Breast epithelium (tissue), 3 donors: ENCODE measurements at regions not wholly inside any gene's neighbourhood (a gene's known extent, or its start where the extent isn't known, plus 50 kb on each side); places are given as distances from the start of the nearest gene placed in this dataset.
"Not testable (repeated sequence)": the region's sequence is repeated elsewhere in the genome, so short reads cannot be mapped to it uniquely, and the experiment has no call there.

Experiments used
- POLR2A ChIP-seq: fragments of 450-650 bp; IDR thresholded peaks from one replicate; pipeline ENCODE4 v1.6.1; 2016; ENCODE audit warnings: antibody characterized with exemption, mild to moderate bottlenecking, moderate library complexity
- POLR2AphosphoS5 ChIP-seq, 3 donors: sonication (generic); formaldehyde crosslinking; IDR thresholded peaks; one replicate each; pipeline ENCODE4 v1.6.1; 2017; ENCODE audit warnings: antibody characterized with exemption in 3 of 3
- TF ChIP-seq, protein P1 (sequence below), 3 donors: fragments of 450-650 bp; IDR thresholded peaks; one replicate each; pipeline ENCODE4 v1.5.1; 2016 to 2017; ENCODE audit warnings: antibody characterized with exemption in 3 of 3, mild to moderate bottlenecking in 3 of 3, moderate library complexity in 3 of 3

DNA sequence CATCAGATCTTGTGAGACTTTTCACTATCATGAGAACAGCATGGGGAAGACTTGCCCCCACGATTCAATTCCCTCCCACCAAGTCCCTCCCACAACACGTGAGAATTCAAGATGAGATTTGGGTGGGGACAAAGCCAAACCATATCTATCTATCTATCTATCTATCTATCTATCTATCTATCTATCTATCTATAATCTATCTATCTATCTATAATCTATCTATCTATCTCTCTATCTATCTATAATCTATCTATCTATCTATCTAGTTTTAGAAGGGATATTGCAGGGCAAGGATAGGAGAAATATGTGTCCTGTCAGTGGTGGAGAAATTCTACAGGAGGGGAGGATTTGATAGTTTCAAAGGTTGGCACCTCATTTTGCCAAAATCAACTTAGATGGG lies 279.8 kb upstream of the PROK2 start:
- TF ChIP-seq, protein P1, sequence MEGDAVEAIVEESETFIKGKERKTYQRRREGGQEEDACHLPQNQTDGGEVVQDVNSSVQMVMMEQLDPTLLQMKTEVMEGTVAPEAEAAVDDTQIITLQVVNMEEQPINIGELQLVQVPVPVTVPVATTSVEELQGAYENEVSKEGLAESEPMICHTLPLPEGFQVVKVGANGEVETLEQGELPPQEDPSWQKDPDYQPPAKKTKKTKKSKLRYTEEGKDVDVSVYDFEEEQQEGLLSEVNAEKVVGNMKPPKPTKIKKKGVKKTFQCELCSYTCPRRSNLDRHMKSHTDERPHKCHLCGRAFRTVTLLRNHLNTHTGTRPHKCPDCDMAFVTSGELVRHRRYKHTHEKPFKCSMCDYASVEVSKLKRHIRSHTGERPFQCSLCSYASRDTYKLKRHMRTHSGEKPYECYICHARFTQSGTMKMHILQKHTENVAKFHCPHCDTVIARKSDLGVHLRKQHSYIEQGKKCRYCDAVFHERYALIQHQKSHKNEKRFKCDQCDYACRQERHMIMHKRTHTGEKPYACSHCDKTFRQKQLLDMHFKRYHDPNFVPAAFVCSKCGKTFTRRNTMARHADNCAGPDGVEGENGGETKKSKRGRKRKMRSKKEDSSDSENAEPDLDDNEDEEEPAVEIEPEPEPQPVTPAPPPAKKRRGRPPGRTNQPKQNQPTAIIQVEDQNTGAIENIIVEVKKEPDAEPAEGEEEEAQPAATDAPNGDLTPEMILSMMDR (IDR thresholded peaks at IDR 0.05), result not testable (repeated sequence)
- not testable (repeated sequence) for TF ChIP-seq POLR2A; POLR2AphosphoS5 (IDR thresholded peaks at IDR 0.05)
